GM12873 (cell line): ENCODE measurements at regions not wholly inside any gene's neighbourhood (a gene's known extent, or its start where the extent isn't known, plus 50 kb on each side); places are given as distances from the start of the nearest gene placed in this dataset.

ENCODE experiments used
- CTCF ChIP-seq: IDR thresholded peaks from 2 replicates; pipeline ENCODE4 v1.5.1; 2012; ENCODE audit warnings: low read depth, mild to moderate bottlenecking, moderate library complexity, low read length, control low read depth; ENCODE audit not compliant: insufficient read depth; ENCODE audit errors: missing control alignments

- TF ChIP-seq CTCF, result no peak
These were observed 54.5 kb upstream of the HTR4 start for GRCh38 chr5:148708854-148709253.

GRCh38 chr5:148711961-148712360 lies 57.6 kb upstream of the HTR4 start:
- no peak for TF ChIP-seq CTCF

GRCh38 chr5:148713735-148714508 lies 59.6 kb upstream of the HTR4 start:
- TF ChIP-seq CTCF, result no peak

- no peak for TF ChIP-seq CTCF
These were observed 62.4 kb upstream of the HTR4 start for GRCh38 chr5:148716716-148717115.

GRCh38 chr5:148717668-148718067 lies 63.3 kb upstream of the HTR4 start:
- TF ChIP-seq CTCF, result no peak

- no peak for TF ChIP-seq CTCF
These were observed 65.3 kb upstream of the HTR4 start for GRCh38 chr5:148719605-148720004.

GRCh38 chr5:148720257-148720656 lies 65.9 kb upstream of the HTR4 start:
- no peak for TF ChIP-seq CTCF
